Left ventricle myocardium inferior (tissue), 1 donor: ENCODE measurements at regions not wholly inside any gene's neighbourhood (a gene's known extent, or its start where the extent isn't known, plus 50 kb on each side); places are given as distances from the start of the nearest gene placed in this dataset.

Experiments used
- DNase-seq: peaks from one replicate; pipeline ENCODE4 v3.0.0-alpha.2; 2020
- H3K27ac ChIP-seq: fragments of 200-600 bp; replicated peaks from 2 replicates; pipeline ENCODE4 v1.8.0; 2021
- H3K27me3 ChIP-seq: fragments of 200-600 bp; 2 replicates; pipeline ENCODE4 v1.8.0; 2021; ENCODE audit warnings: low read depth
- H3K36me3 ChIP-seq: fragments of 200-600 bp; 2 replicates; pipeline ENCODE4 v1.8.0; 2021
- H3K4me1 ChIP-seq: fragments of 200-600 bp; 2 replicates; pipeline ENCODE4 v1.8.0; 2021
- H3K4me3 ChIP-seq: fragments of 200-600 bp; 2 replicates; pipeline ENCODE4 v1.8.0; 2021; ENCODE audit warnings: mild to moderate bottlenecking, moderate library complexity
- H3K9me3 ChIP-seq: fragments of 200-600 bp; replicated peaks from 2 replicates; pipeline ENCODE4 v1.8.0; 2021
- intact Hi-C: fragments of 100-400 bp; cut with micrococcal nuclease; formaldehyde crosslinking; loops from one replicate; pipeline ENCODE4 v1.11.0; 2022
- TF ChIP-seq, protein P1 (sequence below): fragments of 200-600 bp; IDR thresholded peaks from 2 replicates; pipeline ENCODE4 v1.8.0; 2021; ENCODE audit warnings: antibody characterized with exemption, mild to moderate bottlenecking, borderline replicate concordance
- donor health status: DM: no; HTN: yes; CAD: no; lungs with severe emphysema.

DNA sequence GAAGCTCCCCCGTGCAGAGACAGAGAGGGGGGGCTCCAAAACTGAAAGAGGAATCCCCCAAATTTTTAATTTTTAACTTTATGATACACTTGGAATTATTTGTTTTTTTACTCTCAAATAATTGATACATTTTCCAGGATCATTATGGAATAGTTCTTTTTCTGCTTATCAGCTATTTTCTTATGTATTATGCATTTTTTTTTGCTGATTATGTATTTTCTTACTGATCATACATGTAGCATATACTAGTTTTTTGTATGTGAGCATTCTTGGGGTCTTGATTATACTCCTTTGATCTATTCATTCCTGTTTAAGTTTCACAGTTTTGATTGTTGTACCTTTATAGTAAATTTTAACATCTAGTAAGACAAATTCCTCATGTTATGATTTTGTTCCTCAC lies 55.5 kb upstream of the LDHB start:
- TF ChIP-seq, protein P1, sequence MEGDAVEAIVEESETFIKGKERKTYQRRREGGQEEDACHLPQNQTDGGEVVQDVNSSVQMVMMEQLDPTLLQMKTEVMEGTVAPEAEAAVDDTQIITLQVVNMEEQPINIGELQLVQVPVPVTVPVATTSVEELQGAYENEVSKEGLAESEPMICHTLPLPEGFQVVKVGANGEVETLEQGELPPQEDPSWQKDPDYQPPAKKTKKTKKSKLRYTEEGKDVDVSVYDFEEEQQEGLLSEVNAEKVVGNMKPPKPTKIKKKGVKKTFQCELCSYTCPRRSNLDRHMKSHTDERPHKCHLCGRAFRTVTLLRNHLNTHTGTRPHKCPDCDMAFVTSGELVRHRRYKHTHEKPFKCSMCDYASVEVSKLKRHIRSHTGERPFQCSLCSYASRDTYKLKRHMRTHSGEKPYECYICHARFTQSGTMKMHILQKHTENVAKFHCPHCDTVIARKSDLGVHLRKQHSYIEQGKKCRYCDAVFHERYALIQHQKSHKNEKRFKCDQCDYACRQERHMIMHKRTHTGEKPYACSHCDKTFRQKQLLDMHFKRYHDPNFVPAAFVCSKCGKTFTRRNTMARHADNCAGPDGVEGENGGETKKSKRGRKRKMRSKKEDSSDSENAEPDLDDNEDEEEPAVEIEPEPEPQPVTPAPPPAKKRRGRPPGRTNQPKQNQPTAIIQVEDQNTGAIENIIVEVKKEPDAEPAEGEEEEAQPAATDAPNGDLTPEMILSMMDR, result no peak
- H3K27ac ChIP-seq, result peak overlapping the region; percentile 60
- no peaks in the 10 kb centered on the region for H3K36me3 ChIP-seq
- H3K4me1 ChIP-seq, result peaks cover 33% of the 10 kb centered on the region
- no peaks in the 10 kb centered on the region for H3K9me3 ChIP-seq
- intact Hi-C loops, result no loop called here
- no peak for DNase-seq
- no peaks in the 10 kb centered on the region for H3K27me3 ChIP-seq
- H3K4me3 ChIP-seq, result no peak overlapping the region

DNA sequence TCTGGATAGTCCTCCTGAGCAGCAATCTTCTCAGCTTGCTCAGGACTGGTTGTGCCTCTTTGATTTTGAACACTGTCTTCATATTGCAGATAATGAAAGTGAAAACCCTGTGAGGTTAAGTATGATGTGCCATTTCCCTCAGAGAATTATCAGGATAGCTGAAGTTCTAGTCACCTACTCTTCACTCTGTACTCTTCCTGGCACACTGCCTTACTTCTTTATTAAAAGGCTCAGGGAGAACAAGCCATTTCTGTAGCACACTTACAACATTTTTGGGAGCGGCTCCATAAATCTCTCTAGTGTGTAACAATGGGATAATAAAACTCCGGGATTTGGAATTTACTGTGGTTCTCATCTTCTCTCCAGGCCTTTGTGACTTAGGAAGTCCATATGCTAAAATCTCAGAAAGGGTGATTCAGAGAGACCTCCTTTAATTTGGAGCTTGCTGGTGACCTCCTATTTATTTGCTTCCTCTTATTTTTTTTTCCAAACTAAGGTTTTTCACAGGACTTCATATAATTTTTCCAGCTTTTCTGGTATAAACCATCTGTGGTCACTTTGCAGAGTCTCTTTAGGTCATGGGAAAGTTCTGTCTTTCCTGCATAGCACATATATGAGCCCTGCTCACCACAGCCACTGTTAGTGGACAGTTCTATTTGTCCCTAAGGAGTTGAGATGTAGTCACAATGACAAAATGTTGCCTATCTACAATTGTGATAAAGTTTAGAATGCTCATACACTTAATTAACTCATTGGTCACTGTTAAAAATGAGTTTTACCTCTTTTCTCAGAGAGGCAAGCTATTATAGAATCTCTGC lies 53.5 kb upstream of the LDHB start:
- peaks cover 30% of the 10 kb centered on the region for H3K4me1 ChIP-seq
- H3K4me3 ChIP-seq, result no peak overlapping the region
- H3K36me3 ChIP-seq, result no peaks in the 10 kb centered on the region
- H3K9me3 ChIP-seq, result no peaks in the 10 kb centered on the region
- TF ChIP-seq, protein P1, result no peak
- peak overlapping the region; percentile 60 for H3K27ac ChIP-seq
- DNase-seq, result no peak
- intact Hi-C loops, result no loop called here
- H3K27me3 ChIP-seq, result no peaks in the 10 kb centered on the region
